A549 (cell line): ENCODE measurements at regions not wholly inside any gene's neighbourhood (a gene's known extent, or its start where the extent isn't known, plus 50 kb on each side); places are given as distances from the start of the nearest gene placed in this dataset.

Source experiments
- ATAC-seq, 2 experiments: fragments of 200-7000 bp in 1 of 2; fragments of >200 bp in 1 of 2; cut with Nextera tagmentation in 1 of 2; cut with Tn5 transposase in 1 of 2; 3 replicates each; pipeline versions ENCODE4 v1.8.0 to v1.9.1; 2018 to 2020; ENCODE audit warnings: mild to moderate bottlenecking in 1 of 2, moderate library complexity in 1 of 2
- CTCF ChIA-PET: fragments of 300-600 bp; sonication (Branson Sonifier 250); formaldehyde crosslinking; extraction: SDS; loops from one replicate; lab custom pipeline; 2021; ENCODE audit warnings: antibody characterized with exemption, inconsistent platforms; lab: Yijun Ruan, JAX
- POLR2A ChIA-PET: fragments of 350-600 bp; formaldehyde crosslinking; extraction: SDS; loops from one replicate; lab custom pipeline; 2021; ENCODE audit warnings: antibody characterized with exemption, inconsistent platforms; lab: Yijun Ruan, JAX
- DNase-seq, 2 experiments: peaks; one replicate each; pipeline versions ENCODE4 v3.0.0 to v3.0.0-alpha.2; 2011 to 2016; ENCODE audit warnings: low read depth in 1 of 2, low spot score in 1 of 2
- FAIRE-seq: peaks from 2 replicates; lab custom pipeline; 2011; peaks lifted over from hg19 to GRCh38; lab: Jason Lieb, UNC
- H3K27ac ChIP-seq, 2 experiments: fragments of >200 bp; sonication (Bioruptor Twin); formaldehyde crosslinking; 3 replicates each; pipeline ENCODE4 v1.5.1; 2016 to 2017
- H3K4me1 ChIP-seq: fragments of >200 bp; sonication (Bioruptor Twin); formaldehyde crosslinking; 3 replicates; pipeline ENCODE4 v1.6.1; 2016
- H3K4me2 ChIP-seq: fragments of >200 bp; sonication (Bioruptor Twin); formaldehyde crosslinking; 3 replicates; pipeline ENCODE4 v1.6.1; 2016
- H3K4me3 ChIP-seq: fragments of >200 bp; sonication (Bioruptor Twin); formaldehyde crosslinking; 3 replicates; pipeline ENCODE4 v1.5.1; 2016
- H3K9me3 ChIP-seq: fragments of >200 bp; sonication (Bioruptor Twin); formaldehyde crosslinking; 3 replicates; pipeline ENCODE4 v1.6.1; 2016
- EHF ChIP-seq: fragments of 250-450 bp; sonication (Bioruptor Pico); IDR thresholded peaks from 2 replicates; pipeline ENCODE4 v1.5.0; 2020; ENCODE audit warnings: mild to moderate bottlenecking
- EHMT2 ChIP-seq: fragments of 200-600 bp; sonication (generic); IDR thresholded peaks from 2 replicates; pipeline ENCODE4 v1.6.1; 2016; ENCODE audit warnings: antibody characterized with exemption, low read depth, mild to moderate bottlenecking, moderate library complexity
- FOSB ChIP-seq: fragments of 250-450 bp; sonication (Bioruptor Pico); IDR thresholded peaks from 2 replicates; pipeline ENCODE4 v1.5.0; 2020; ENCODE audit warnings: mild to moderate bottlenecking, moderate library complexity
- FOSL2 ChIP-seq, 2 experiments: fragments of 450-650 bp in 1 of 2; fragments of >200 bp in 1 of 2; sonication (Bioruptor Twin) in 1 of 2; formaldehyde crosslinking; IDR thresholded peaks; 2 replicates each; pipeline versions ENCODE4 v1.5.0 to v1.6.1; 2016 to 2020; ENCODE audit warnings: mild to moderate bottlenecking in 1 of 2, moderate library complexity in 1 of 2
- GATA3 ChIP-seq: IDR thresholded peaks from 2 replicates; pipeline ENCODE4 v1.6.1; 2012; ENCODE audit warnings: borderline replicate concordance
- HDAC2 ChIP-seq: fragments of 200-600 bp; sonication (generic); IDR thresholded peaks from 2 replicates; pipeline ENCODE4 v1.6.1; 2016
- HEYL ChIP-seq: fragments of 250-450 bp; sonication (Bioruptor Pico); IDR thresholded peaks from 2 replicates; pipeline ENCODE4 v1.8.0; 2021; ENCODE audit warnings: mild to moderate bottlenecking, moderate library complexity
- JUN ChIP-seq, 2 experiments: fragments of >200 bp; sonication (Bioruptor Twin); formaldehyde crosslinking; IDR thresholded peaks; 2 replicates in 1 of 2; 3 replicates in 1 of 2; pipeline ENCODE4 v1.6.1; 2016 to 2017
- JUNB ChIP-seq: fragments of >200 bp; sonication (Bioruptor Twin); formaldehyde crosslinking; IDR thresholded peaks from 2 replicates; pipeline ENCODE4 v1.6.1; 2016
- KDM1A ChIP-seq: fragments of 200-600 bp; sonication (generic); IDR thresholded peaks from 2 replicates; pipeline ENCODE4 v1.6.1; 2016; ENCODE audit warnings: low read depth, mild to moderate bottlenecking
- MAFK ChIP-seq: fragments of 450-650 bp; IDR thresholded peaks from 2 replicates; pipeline ENCODE4 v1.6.1; 2014; ENCODE audit not compliant: partially characterized antibody
- NR3C1 ChIP-seq: fragments of >200 bp; sonication (Bioruptor Twin); formaldehyde crosslinking; IDR thresholded peaks from 3 replicates; pipeline ENCODE4 v1.6.1; 2017
- POLR2A ChIP-seq: IDR thresholded peaks from 2 replicates; pipeline ENCODE4 v1.6.1; 2012; ENCODE audit warnings: mild to moderate bottlenecking, low read length
- RAD21 ChIP-seq, 2 experiments: fragments of >200 bp in 1 of 2; sonication (Bioruptor Twin) in 1 of 2; formaldehyde crosslinking in 1 of 2; IDR thresholded peaks in 1 of 2; conservative IDR thresholded peaks in 1 of 2; 2 replicates in 1 of 2; 3 replicates in 1 of 2; pipeline ENCODE4 v1.6.1; 2012 to 2018; ENCODE audit warnings: inconsistent platforms in 1 of 2
- REST ChIP-seq: fragments of 200-600 bp; sonication (generic); IDR thresholded peaks from 2 replicates; pipeline ENCODE4 v1.6.1; 2016; ENCODE audit warnings: antibody characterized with exemption, mild to moderate bottlenecking, moderate library complexity
- TFCP2L1 ChIP-seq: fragments of 250-450 bp; sonication (Bioruptor Pico); IDR thresholded peaks from 2 replicates; pipeline ENCODE4 v1.5.0; 2021; ENCODE audit warnings: mild to moderate bottlenecking
- ZC3H11A ChIP-seq: fragments of 450-650 bp; IDR thresholded peaks from 2 replicates; pipeline ENCODE4 v1.6.1; 2014; ENCODE audit warnings: antibody characterized with exemption, mild to moderate bottlenecking
- ZNF302 ChIP-seq: fragments of 250-450 bp; sonication (Bioruptor Pico); IDR thresholded peaks from 2 replicates; pipeline ENCODE4 v1.9.0; 2021; ENCODE audit warnings: inconsistent platforms, mild to moderate bottlenecking, moderate library complexity
- ZSCAN20 ChIP-seq: fragments of 250-450 bp; sonication (Bioruptor Pico); IDR thresholded peaks from 2 replicates; pipeline ENCODE4 v1.8.0; 2022; ENCODE audit warnings: mild to moderate bottlenecking, moderate library complexity
- WGBS: methylation state at CpG from one replicate; pipeline ENCODE4 v1.1.6; 2017; ENCODE audit errors: missing lambda C conversion rate; 5-methylcytosine and 5-hydroxymethylcytosine counted together
- TF ChIP-seq, protein P1 (sequence below): fragments of 250-450 bp; sonication (Bioruptor Pico); IDR thresholded peaks from 2 replicates; pipeline ENCODE4 v1.5.0; 2020; ENCODE audit warnings: low read depth, mild to moderate bottlenecking, moderate library complexity
- TF ChIP-seq, protein P2 (sequence below): IDR thresholded peaks from 2 replicates; pipeline ENCODE4 v1.6.1; 2012

GRCh38 chr2:19723021-19723420, 178.8 kb downstream of the TTC32 start (continued):
- TF ChIP-seq RAD21 (conservative IDR thresholded peaks at IDR 0.05 in 1 of 2, IDR thresholded peaks at IDR 0.05 in 1 of 2) (no peak), ZNF302 (no peak), EHMT2 (no peak)

DNA sequence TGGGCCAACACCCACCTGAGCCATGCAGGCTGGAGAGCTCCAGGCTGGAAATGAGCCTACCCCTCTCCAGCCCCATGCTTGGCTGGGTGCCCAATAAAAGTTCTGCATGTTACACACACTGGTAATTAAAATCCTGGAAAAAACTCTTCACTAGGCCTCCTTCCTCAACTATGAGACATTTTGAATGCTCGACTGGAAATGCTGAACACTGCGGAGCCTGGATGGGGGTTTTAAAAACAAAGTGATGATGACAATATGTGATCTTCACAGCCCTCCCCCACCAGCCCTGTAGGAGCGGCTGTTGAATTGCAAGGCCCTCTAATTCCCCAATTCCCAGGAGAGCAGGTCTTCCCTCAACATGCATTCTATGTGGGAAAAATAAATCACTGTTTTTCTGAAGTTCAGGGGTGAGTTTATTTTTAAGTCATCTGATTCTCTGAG, 179.2 kb downstream of the TTC32 start:
- no peaks in the 10 kb centered on the region for H3K4me1 ChIP-seq
- no peaks in the 10 kb centered on the region for H3K9me3 ChIP-seq
- DNase-seq (no peak), ATAC-seq (no peak), FAIRE-seq (no peak)
- ChIA-PET CTCF (interaction anchor here (0.8 kb wide), 1 partner anchor 20 kb away, joined by 4 read pairs; no protein-coding TSS in a partner anchor), POLR2A (no interaction called here)
- WGBS = 88% methylated on average over 3 of the region's 3 CpGs
- H3K4me2 ChIP-seq = no peak overlapping the region
- TF ChIP-seq, protein P1, sequence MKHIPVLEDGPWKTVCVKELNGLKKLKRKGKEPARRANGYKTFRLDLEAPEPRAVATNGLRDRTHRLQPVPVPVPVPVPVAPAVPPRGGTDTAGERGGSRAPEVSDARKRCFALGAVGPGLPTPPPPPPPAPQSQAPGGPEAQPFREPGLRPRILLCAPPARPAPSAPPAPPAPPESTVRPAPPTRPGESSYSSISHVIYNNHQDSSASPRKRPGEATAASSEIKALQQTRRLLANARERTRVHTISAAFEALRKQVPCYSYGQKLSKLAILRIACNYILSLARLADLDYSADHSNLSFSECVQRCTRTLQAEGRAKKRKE = no peak
- TF ChIP-seq ZC3H11A (no peak), JUN (IDR thresholded peaks at IDR 0.05) (no peak), FOSL2 (IDR thresholded peaks at IDR 0.05) (no peak), FOSL2 (CRISPR knock-in tag; IDR thresholded peaks at IDR 0.05) (no peak), RAD21 (conservative IDR thresholded peaks at IDR 0.05 in 1 of 2, IDR thresholded peaks at IDR 0.05 in 1 of 2) (no peak), HDAC2 (no peak), KDM1A (no peak), POLR2A (no peak), GATA3 (no peak), ZNF302 (no peak)
- TF ChIP-seq, protein P2, sequence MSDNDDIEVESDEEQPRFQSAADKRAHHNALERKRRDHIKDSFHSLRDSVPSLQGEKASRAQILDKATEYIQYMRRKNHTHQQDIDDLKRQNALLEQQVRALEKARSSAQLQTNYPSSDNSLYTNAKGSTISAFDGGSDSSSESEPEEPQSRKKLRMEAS = no peak
- no peak overlapping the region for H3K27ac ChIP-seq
- H3K4me3 ChIP-seq = no peak overlapping the region

DNA sequence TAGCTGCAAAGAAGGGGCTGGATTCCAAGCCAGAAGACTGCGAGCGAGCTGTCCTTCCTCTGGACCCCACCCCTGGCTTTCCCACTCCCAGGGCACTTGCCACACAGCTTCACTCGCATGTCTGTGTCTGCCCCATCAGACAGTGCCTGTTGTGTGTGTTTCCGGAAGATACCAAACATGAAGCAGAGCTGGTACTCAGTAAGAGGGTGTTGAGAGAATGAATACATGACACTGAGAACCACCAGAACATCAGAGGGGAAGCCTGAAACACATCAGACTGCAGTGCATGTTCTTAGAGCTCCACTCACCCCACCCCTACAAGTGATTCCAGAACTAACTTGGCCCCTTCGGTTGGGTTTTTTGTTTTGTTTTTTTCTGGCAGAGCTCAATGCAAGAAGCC, 181.5 kb downstream of the TTC32 start:
- Histone ChIP-seq H3K4me2 (no peak overlapping the region), H3K9me3 (no peaks in the 10 kb centered on the region), H3K4me3 (no peak overlapping the region), H3K27ac (no peak overlapping the region)
- ChIA-PET CTCF (interaction anchor here (0.8 kb wide), 1 partner anchor 10 kb away, joined by 3 read pairs; no protein-coding TSS in a partner anchor), POLR2A (no interaction called here)
- no peak for FAIRE-seq
- 72% methylated on average over 5 of the region's 5 CpGs for WGBS
- TF ChIP-seq ZC3H11A (no peak), FOSB (CRISPR knock-in tag) (no peak), JUNB (no peak), NR3C1 (no peak), HEYL (no peak), JUN (IDR thresholded peaks at IDR 0.05) (no peak), MAFK (no peak), EHF (no peak), REST (no peak), KDM1A (no peak)
- TF ChIP-seq, all 56 proteins: peak for 0
- no peaks in the 10 kb centered on the region for H3K4me1 ChIP-seq
- DNase-seq (no peak), ATAC-seq (no peak)

DNA sequence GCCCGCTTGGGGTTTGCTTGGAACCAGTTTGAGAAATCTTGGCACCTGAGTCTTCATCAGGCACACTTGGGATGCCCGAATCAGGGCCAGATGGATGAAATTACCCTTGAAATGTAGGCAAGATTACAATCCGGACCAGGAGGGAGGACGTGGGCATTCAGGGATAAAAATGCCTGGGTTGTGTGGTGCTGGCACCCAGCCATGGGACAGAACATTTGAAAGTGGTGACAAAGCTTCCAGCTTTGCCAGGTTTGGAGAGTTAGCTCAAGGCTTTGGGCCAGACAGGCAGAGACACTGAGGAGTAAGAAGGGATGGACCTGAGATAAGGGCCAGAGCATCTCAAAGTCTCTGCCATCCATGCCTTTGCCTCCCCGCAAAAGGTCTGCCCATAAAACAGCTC, 182.2 kb downstream of the TTC32 start:
- ChIA-PET POLR2A (no interaction called here), CTCF (no interaction called here)
- WGBS = 64% methylated on average over 5 of the region's 5 CpGs
- FAIRE-seq = no peak
- H3K4me1 ChIP-seq = no peaks in the 10 kb centered on the region
- no peak overlapping the region for H3K4me2 ChIP-seq
- H3K27ac ChIP-seq = no peak overlapping the region
- no peak for ATAC-seq
- no peaks in the 10 kb centered on the region for H3K9me3 ChIP-seq
- no peak for DNase-seq
- TF ChIP-seq, protein P1 = no peak
- TF ChIP-seq TFCP2L1 (CRISPR knock-in tag) = no peak
- TF ChIP-seq ZSCAN20 (CRISPR knock-in tag) = no peak
- no peak overlapping the region for H3K4me3 ChIP-seq
